Endothelial cell of umbilical vein (primary cell): ENCODE measurements at regions not wholly inside any gene's neighbourhood (a gene's known extent, or its start where the extent isn't known, plus 50 kb on each side); places are given as distances from the start of the nearest gene placed in this dataset.

Experiments
- BruUV-seq: library from RNA; stranded (reverse); fragments of 400-500 nt; replicated peaks from 2 replicates; lab custom pipeline; 2021; lab: Mats Ljungman, UMichigan
- CTCF ChIA-PET: fragments of 300-600, 350-600 bp; sonication (Branson Sonifier 250); formaldehyde crosslinking; loops from one replicate; lab custom pipeline; 2021; ENCODE audit warnings: antibody characterized with exemption, inconsistent platforms; lab: Charles Lee
- POLR2A ChIA-PET: fragments of 300-600, 350-600 bp; sonication (Branson Sonifier 250); formaldehyde crosslinking; loops from one replicate; lab custom pipeline; 2021; ENCODE audit warnings: antibody characterized with exemption, inconsistent platforms; lab: Charles Lee
- DNase-seq: peaks from one replicate; pipeline ENCODE4 v3.0.0-alpha.2; 2011; ENCODE audit warnings: low read depth, low spot score
- FAIRE-seq: peaks from 2 replicates; lab custom pipeline; 2011; peaks lifted over from hg19 to GRCh38; lab: Jason Lieb, UNC
- H2AFZ ChIP-seq: 2 replicates; pipeline ENCODE4 v1.6.0; 2012; ENCODE audit warnings: low read depth, low read length, control low read depth, inconsistent platforms
- H3K27ac ChIP-seq: 2 replicates; pipeline ENCODE4 v1.5.1; 2011; ENCODE audit warnings: low read depth, mild to moderate bottlenecking, control low read depth, low read length, moderate library complexity; ENCODE audit not compliant: insufficient read depth
- H3K27me3 ChIP-seq, 2 experiments: 2 replicates each; pipeline versions ENCODE4 v1.6.0 to v1.6.1; 2011; ENCODE audit warnings: low read length in 2 of 2, mixed read lengths in 1 of 2; ENCODE audit not compliant: control insufficient read depth in 2 of 2, insufficient read depth in 2 of 2
- H3K36me3 ChIP-seq, 2 experiments: 2 replicates in 1 of 2; 3 replicates in 1 of 2; pipeline ENCODE4 v1.5.1; 2011; ENCODE audit warnings: low read length in 2 of 2, mild to moderate bottlenecking in 1 of 2, moderate library complexity in 1 of 2; ENCODE audit not compliant: control insufficient read depth in 2 of 2, insufficient read depth in 2 of 2; ENCODE audit errors: extremely low read depth in 1 of 2
- H3K4me1 ChIP-seq: 3 replicates; pipeline ENCODE4 v1.5.1; 2011; ENCODE audit warnings: mild to moderate bottlenecking, low read length; ENCODE audit not compliant: control insufficient read depth, insufficient read depth; ENCODE audit errors: extremely low read depth
- H3K4me2 ChIP-seq: 2 replicates; pipeline ENCODE4 v1.6.1; 2011; ENCODE audit warnings: low read length, control low read depth, mixed read lengths; ENCODE audit not compliant: insufficient read depth
- H3K4me3 ChIP-seq, 3 experiments: fragments of 200-600 bp in 1 of 3; sonication (generic), shearing (Covaris generic) in 1 of 3; replicated peaks in 1 of 3; 2 replicates each; pipeline ENCODE4 v1.5.1; 2011 to 2016; ENCODE audit warnings: control low read depth in 3 of 3, low read length in 3 of 3, mild to moderate bottlenecking in 2 of 3, inconsistent platforms in 1 of 3, low read depth in 1 of 3, moderate library complexity in 1 of 3; ENCODE audit not compliant: insufficient read depth in 1 of 3
- H3K79me2 ChIP-seq: 2 replicates; pipeline ENCODE4 v1.6.0; 2012; ENCODE audit warnings: low read length, inconsistent platforms; ENCODE audit not compliant: control insufficient read depth, insufficient read depth
- H3K9ac ChIP-seq: replicated peaks from 2 replicates; pipeline ENCODE3; 2011; ENCODE audit warnings: low read length, control low read depth; ENCODE audit not compliant: insufficient read depth; ENCODE audit errors: extremely low read depth
- H3K9me1 ChIP-seq: replicated peaks from 3 replicates; pipeline ENCODE4 v1.6.0; 2011; ENCODE audit warnings: mild to moderate bottlenecking, low read length; ENCODE audit not compliant: control insufficient read depth, insufficient read depth; ENCODE audit errors: extremely low read depth
- H3K9me3 ChIP-seq: replicated peaks from 2 replicates; pipeline ENCODE4 v1.5.1; 2012; ENCODE audit warnings: low read length, inconsistent platforms; ENCODE audit not compliant: control insufficient read depth, insufficient read depth
- H4K20me1 ChIP-seq: replicated peaks from 2 replicates; pipeline ENCODE3; 2011; ENCODE audit warnings: mild to moderate bottlenecking, low read length; ENCODE audit not compliant: control insufficient read depth, insufficient read depth; ENCODE audit errors: extremely low read depth
- EZH2 ChIP-seq: IDR thresholded peaks from 2 replicates; pipeline ENCODE4 v1.6.1; 2012; ENCODE audit warnings: borderline replicate concordance, low read depth, mild to moderate bottlenecking, moderate library complexity, low read length, inconsistent platforms; ENCODE audit not compliant: severe bottlenecking
- FOS ChIP-seq: IDR thresholded peaks from 2 replicates; pipeline ENCODE4 v1.6.1; 2011; ENCODE audit warnings: mild to moderate bottlenecking, low read length, moderate library complexity, borderline replicate concordance; ENCODE audit not compliant: insufficient read depth
- GATA2 ChIP-seq: IDR thresholded peaks from 2 replicates; pipeline ENCODE4 v1.7.0; 2011; ENCODE audit warnings: low read depth, mild to moderate bottlenecking, moderate library complexity, mixed read lengths, low read length; ENCODE audit not compliant: insufficient read length, insufficient read depth
- JUN ChIP-seq: IDR thresholded peaks from 2 replicates; pipeline ENCODE4 v1.6.1; 2011; ENCODE audit warnings: borderline replicate concordance, low read depth; ENCODE audit not compliant: insufficient read length, insufficient read depth
- MYC ChIP-seq: IDR thresholded peaks from one replicate; pipeline ENCODE4 v1.6.1; 2011; ENCODE audit warnings: mild to moderate bottlenecking, low read depth, low read length
- POLR2A ChIP-seq: IDR thresholded peaks from 2 replicates; pipeline ENCODE4 v1.6.1; 2012; ENCODE audit warnings: low read depth, mild to moderate bottlenecking, control low read depth, low read length
- POLR2AphosphoS5 ChIP-seq: IDR thresholded peaks from 2 replicates; pipeline ENCODE4 v1.6.1; 2012; ENCODE audit warnings: low read depth, mild to moderate bottlenecking, control low read depth, low read length, moderate library complexity; ENCODE audit not compliant: insufficient read depth
- dilution Hi-C: fragments of 300-500 bp; cut with MboI; formaldehyde crosslinking; loops from one replicate; pipeline ENCODE4 v1.15.0; 2019; ENCODE audit warnings: low sequenced_read_pairs; ENCODE audit not compliant: extremely low pct_ligation_motif_present
- intact Hi-C: fragments of 100-400 bp; cut with micrococcal nuclease; formaldehyde crosslinking; loops from one replicate; pipeline ENCODE4 v1.10.0; 2022
- TF ChIP-seq, protein P1 (sequence below), 2 donors: IDR thresholded peaks; 1 replicate in 1 of 2; 2 replicates in 1 of 2; pipeline ENCODE4 v1.5.1; 2011; ENCODE audit warnings: low read length in 2 of 2, mild to moderate bottlenecking in 2 of 2, moderate library complexity in 2 of 2, control low read depth in 1 of 2, inconsistent platforms in 1 of 2, low read depth in 1 of 2; ENCODE audit not compliant: insufficient read depth in 1 of 2; ENCODE audit errors: extremely low read depth in 1 of 2
- TF ChIP-seq, protein P2 (sequence below): IDR thresholded peaks from 2 replicates; pipeline ENCODE4 v1.6.1; 2011; ENCODE audit not compliant: insufficient read depth, insufficient read length

DNA sequence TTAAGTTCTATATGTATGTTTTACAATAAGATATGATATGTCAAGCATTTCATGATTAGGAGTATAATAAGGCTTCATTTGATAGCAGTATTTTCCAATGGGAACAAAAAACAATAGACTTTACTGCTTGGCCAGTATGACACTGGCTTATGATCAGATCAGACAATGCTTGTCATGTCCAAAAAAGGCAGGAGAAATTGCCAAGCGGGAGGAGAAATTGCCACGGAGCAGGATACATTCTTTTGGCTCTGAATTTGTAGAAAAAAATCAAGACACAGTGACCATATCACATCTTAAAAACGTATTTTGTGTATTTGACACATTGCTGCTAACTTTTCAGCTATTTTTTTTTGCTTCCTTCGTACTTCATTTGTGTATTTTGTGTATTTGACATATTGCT is 404.1 kb downstream of the CNTNAP4 start:
- TF ChIP-seq POLR2A = no peak
- no peak for TF ChIP-seq GATA2
- TF ChIP-seq, protein P1, sequence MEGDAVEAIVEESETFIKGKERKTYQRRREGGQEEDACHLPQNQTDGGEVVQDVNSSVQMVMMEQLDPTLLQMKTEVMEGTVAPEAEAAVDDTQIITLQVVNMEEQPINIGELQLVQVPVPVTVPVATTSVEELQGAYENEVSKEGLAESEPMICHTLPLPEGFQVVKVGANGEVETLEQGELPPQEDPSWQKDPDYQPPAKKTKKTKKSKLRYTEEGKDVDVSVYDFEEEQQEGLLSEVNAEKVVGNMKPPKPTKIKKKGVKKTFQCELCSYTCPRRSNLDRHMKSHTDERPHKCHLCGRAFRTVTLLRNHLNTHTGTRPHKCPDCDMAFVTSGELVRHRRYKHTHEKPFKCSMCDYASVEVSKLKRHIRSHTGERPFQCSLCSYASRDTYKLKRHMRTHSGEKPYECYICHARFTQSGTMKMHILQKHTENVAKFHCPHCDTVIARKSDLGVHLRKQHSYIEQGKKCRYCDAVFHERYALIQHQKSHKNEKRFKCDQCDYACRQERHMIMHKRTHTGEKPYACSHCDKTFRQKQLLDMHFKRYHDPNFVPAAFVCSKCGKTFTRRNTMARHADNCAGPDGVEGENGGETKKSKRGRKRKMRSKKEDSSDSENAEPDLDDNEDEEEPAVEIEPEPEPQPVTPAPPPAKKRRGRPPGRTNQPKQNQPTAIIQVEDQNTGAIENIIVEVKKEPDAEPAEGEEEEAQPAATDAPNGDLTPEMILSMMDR (IDR thresholded peaks at IDR 0.05; ENCODE audit: extremely low read depth in 1 of 2, insufficient read depth in 1 of 2, low read depth in 1 of 2, low read length in 2 of 2) = no peak
- TF ChIP-seq EZH2 = no peak
- TF ChIP-seq FOS = no peak
- TF ChIP-seq MYC = no peak
- no peak for TF ChIP-seq JUN
- no peak for TF ChIP-seq POLR2AphosphoS5
- TF ChIP-seq, protein P2, sequence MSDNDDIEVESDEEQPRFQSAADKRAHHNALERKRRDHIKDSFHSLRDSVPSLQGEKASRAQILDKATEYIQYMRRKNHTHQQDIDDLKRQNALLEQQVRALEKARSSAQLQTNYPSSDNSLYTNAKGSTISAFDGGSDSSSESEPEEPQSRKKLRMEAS = no peak
- no peaks in the 10 kb centered on the region for H4K20me1 ChIP-seq
- no peaks in the 10 kb centered on the region for H3K9me1 ChIP-seq
- DNase-seq = no peak
- dilution Hi-C loops = no loop called here
- H3K4me3 ChIP-seq = no peak overlapping the region
- no peaks in the 10 kb centered on the region for H3K9me3 ChIP-seq
- no peak overlapping the region for H3K27ac ChIP-seq
- no peaks in the 10 kb centered on the region for H3K79me2 ChIP-seq
- ChIA-PET CTCF (no interaction called here), POLR2A (no interaction called here)
- H3K4me1 ChIP-seq = no peaks in the 10 kb centered on the region
- no peaks in the 10 kb centered on the region for H3K36me3 ChIP-seq
- no peak for FAIRE-seq
- no peaks in the 10 kb centered on the region for H3K27me3 ChIP-seq
- intact Hi-C loops = no loop called here
- no peak overlapping the region for H2AFZ ChIP-seq
- no peak overlapping the region for H3K4me2 ChIP-seq
- no TSS peak for BruUV-seq
- no peak overlapping the region for H3K9ac ChIP-seq
